ENCODE measurements at regions not wholly inside any gene's neighbourhood (a gene's known extent, or its start where the extent isn't known, plus 50 kb on each side); places are given as distances from the start of the nearest gene placed in this dataset.
A peak's percentile ranks its signal among the peaks of the same experiment; 100 is the strongest.

DNA sequence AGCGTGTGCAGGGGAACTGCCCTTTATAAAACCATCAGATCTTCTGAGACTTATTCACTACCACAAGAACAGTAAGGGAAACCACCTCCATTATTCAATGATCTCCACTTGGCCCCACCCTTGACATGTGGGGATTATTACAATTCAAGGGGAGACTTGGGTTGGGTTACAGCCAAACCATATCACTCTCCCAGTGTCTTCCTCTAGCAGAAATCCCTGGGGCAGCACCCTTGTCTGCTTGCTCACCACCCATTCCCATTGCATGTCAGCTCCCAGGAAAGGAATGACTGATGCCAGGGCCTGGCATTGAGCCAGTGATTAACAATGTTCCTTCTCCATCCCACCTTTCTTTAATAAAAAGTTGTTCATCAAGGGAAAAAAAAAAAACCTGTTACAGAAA lies 199.0 kb downstream of the IRX1 start:
- Histone ChIP-seq H3K27ac (ENCODE audit: poor library complexity, severe bottlenecking) (no peak overlapping the region), H3K9me3 (ENCODE audit: severe bottlenecking) (peaks cover 2% of the 10 kb centered on the region), H3K4me3 (ENCODE audit: severe bottlenecking) (no peak overlapping the region), H3K36me3 (ENCODE audit: low read depth) (no peaks in the 10 kb centered on the region), H3K4me1 (ENCODE audit: insufficient read depth, poor library complexity, severe bottlenecking) (no peaks in the 10 kb centered on the region), H3K27me3 (ENCODE audit: insufficient read depth, poor library complexity, severe bottlenecking) (no peaks in the 10 kb centered on the region)
- no peak for ATAC-seq (ENCODE audit: low read depth)
- DNase-seq (ENCODE audit: low spot score) = no peak
- TF ChIP-seq, protein P1, sequence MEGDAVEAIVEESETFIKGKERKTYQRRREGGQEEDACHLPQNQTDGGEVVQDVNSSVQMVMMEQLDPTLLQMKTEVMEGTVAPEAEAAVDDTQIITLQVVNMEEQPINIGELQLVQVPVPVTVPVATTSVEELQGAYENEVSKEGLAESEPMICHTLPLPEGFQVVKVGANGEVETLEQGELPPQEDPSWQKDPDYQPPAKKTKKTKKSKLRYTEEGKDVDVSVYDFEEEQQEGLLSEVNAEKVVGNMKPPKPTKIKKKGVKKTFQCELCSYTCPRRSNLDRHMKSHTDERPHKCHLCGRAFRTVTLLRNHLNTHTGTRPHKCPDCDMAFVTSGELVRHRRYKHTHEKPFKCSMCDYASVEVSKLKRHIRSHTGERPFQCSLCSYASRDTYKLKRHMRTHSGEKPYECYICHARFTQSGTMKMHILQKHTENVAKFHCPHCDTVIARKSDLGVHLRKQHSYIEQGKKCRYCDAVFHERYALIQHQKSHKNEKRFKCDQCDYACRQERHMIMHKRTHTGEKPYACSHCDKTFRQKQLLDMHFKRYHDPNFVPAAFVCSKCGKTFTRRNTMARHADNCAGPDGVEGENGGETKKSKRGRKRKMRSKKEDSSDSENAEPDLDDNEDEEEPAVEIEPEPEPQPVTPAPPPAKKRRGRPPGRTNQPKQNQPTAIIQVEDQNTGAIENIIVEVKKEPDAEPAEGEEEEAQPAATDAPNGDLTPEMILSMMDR (IDR thresholded peaks at IDR 0.05; ENCODE audit: poor library complexity, severe bottlenecking) = no peak

DNA sequence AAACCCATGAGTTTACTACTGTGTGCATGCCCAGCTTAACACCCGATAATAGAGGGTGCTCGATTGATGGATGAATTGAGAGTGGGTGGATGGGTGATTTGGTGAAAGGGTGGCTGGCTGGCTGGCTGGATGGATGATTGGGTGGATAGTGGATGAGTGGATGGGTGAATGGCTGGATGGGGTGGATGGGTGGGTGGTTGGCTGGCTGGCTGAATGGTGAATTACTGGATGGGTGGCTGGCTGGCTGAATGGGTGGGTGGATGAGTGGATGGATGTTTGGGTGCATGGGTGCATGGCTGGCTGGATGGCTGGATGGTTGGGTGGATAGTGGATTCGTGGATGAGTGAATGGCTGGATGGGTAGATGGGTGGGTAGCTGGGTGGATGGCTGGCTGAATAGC lies 201.1 kb downstream of the IRX1 start:
- H3K4me1 ChIP-seq (ENCODE audit: insufficient read depth, poor library complexity, severe bottlenecking) = no peaks in the 10 kb centered on the region
- H3K4me3 ChIP-seq (ENCODE audit: severe bottlenecking) = no peak overlapping the region
- peaks cover 2% of the 10 kb centered on the region for H3K9me3 ChIP-seq (ENCODE audit: severe bottlenecking)
- DNase-seq (ENCODE audit: low spot score) (peak; percentile 58), ATAC-seq (ENCODE audit: low read depth) (no peak)
- TF ChIP-seq, protein P1 (IDR thresholded peaks at IDR 0.05; ENCODE audit: poor library complexity, severe bottlenecking) = no peak
- no peak overlapping the region for H3K27ac ChIP-seq (ENCODE audit: poor library complexity, severe bottlenecking)
- no peaks in the 10 kb centered on the region for H3K36me3 ChIP-seq (ENCODE audit: low read depth)
- H3K27me3 ChIP-seq (ENCODE audit: insufficient read depth, poor library complexity, severe bottlenecking) = no peaks in the 10 kb centered on the region

DNA sequence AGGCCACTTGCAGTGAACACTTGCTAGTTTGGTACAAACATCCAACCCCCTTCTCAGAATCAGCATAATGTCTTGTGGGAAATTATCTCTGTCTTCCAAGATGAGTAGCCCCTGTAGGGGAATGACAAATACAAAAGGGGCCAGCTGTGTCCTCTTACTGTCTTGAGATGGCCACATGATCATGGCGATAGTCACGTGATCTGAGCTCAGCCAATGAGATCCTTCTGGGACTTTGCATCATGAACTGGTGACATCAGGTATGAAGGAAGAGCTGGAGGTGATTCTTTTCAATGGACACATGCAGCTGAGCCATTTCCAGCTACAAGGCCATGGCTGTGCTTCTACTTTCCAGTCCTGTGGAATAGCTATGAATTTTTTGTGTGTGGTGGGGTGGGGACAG lies 206.3 kb downstream of the IRX1 start:
- Histone ChIP-seq H3K27ac (ENCODE audit: poor library complexity, severe bottlenecking) (no peak overlapping the region), H3K36me3 (ENCODE audit: low read depth) (no peaks in the 10 kb centered on the region), H3K4me3 (ENCODE audit: severe bottlenecking) (no peak overlapping the region), H3K9me3 (ENCODE audit: severe bottlenecking) (no peaks in the 10 kb centered on the region), H3K27me3 (ENCODE audit: insufficient read depth, poor library complexity, severe bottlenecking) (no peaks in the 10 kb centered on the region), H3K4me1 (ENCODE audit: insufficient read depth, poor library complexity, severe bottlenecking) (no peaks in the 10 kb centered on the region)
- ATAC-seq (ENCODE audit: low read depth) (no peak), DNase-seq (ENCODE audit: low spot score) (no peak)
- TF ChIP-seq, protein P1 (IDR thresholded peaks at IDR 0.05; ENCODE audit: poor library complexity, severe bottlenecking) = no peak

DNA sequence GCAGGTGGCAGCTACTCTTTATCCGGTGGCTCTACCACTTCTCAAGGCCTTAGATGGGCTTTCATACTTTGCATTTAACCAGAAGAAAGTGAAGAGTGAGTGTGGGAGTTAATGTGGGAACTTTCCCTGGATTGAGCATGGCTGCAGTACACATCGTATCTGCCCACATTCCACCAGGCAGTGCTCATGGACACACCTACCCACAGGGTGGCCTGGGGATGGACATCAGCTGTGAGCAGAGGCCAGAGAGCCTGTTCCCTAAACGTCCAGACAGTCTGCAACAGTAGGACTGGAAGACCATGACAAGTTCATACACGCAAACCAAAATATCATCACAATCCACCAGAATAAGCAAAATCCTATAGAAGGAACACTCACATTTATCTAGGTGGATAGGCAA lies 213.8 kb downstream of the IRX1 start:
- H3K4me3 ChIP-seq (ENCODE audit: severe bottlenecking) = no peak overlapping the region
- no peaks in the 10 kb centered on the region for H3K27me3 ChIP-seq (ENCODE audit: insufficient read depth, poor library complexity, severe bottlenecking)
- H3K27ac ChIP-seq (ENCODE audit: poor library complexity, severe bottlenecking) = peak overlapping the region; percentile 3
- DNase-seq (ENCODE audit: low spot score) = no peak
- TF ChIP-seq, protein P1 (IDR thresholded peaks at IDR 0.05; ENCODE audit: poor library complexity, severe bottlenecking) = no peak
- peak; percentile 83 for ATAC-seq (ENCODE audit: low read depth)
- H3K4me1 ChIP-seq (ENCODE audit: insufficient read depth, poor library complexity, severe bottlenecking) = no peaks in the 10 kb centered on the region
- H3K36me3 ChIP-seq (ENCODE audit: low read depth) = no peaks in the 10 kb centered on the region
- H3K9me3 ChIP-seq (ENCODE audit: severe bottlenecking) = no peaks in the 10 kb centered on the region

DNA sequence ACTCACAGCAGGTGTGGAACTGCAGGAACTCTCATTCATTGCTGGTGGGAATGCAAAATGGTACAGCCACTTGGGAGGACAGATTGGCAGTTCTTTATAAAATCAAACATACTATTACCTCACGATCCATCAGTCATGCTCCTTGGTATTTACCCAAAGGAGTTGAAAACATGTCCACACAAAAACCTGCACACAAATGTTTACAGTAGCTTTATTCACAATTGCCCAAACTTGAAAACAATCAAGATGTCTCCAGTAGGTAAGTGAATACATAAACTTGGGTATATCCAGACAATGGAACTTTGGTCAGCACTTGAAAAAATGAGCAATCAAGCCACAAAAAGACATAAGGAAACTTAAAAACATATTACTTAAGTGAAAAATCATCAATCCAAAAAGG lies 215.5 kb downstream of the IRX1 start:
- Histone ChIP-seq H3K27me3 (ENCODE audit: insufficient read depth, poor library complexity, severe bottlenecking) (no peaks in the 10 kb centered on the region), H3K27ac (ENCODE audit: poor library complexity, severe bottlenecking) (no peak overlapping the region), H3K9me3 (ENCODE audit: severe bottlenecking) (no peaks in the 10 kb centered on the region), H3K36me3 (ENCODE audit: low read depth) (no peaks in the 10 kb centered on the region), H3K4me3 (ENCODE audit: severe bottlenecking) (no peak overlapping the region), H3K4me1 (ENCODE audit: insufficient read depth, poor library complexity, severe bottlenecking) (no peaks in the 10 kb centered on the region)
- no peak for DNase-seq (ENCODE audit: low spot score)
- no peak for ATAC-seq (ENCODE audit: low read depth)
- TF ChIP-seq, protein P1 (IDR thresholded peaks at IDR 0.05; ENCODE audit: poor library complexity, severe bottlenecking) = no peak
